Heart left ventricle (tissue), 16 donors: ENCODE measurements at regions not wholly inside any gene's neighbourhood (a gene's known extent, or its start where the extent isn't known, plus 50 kb on each side); places are given as distances from the start of the nearest gene placed in this dataset.
A peak's percentile ranks its signal among the peaks of the same experiment; 100 is the strongest.

Experiments
- ATAC-seq, 4 donors: fragments of 200-7000 bp; cut with Tn5 transposase; one replicate each; pipeline ENCODE4 v1.9.1; 2020 to 2022; ENCODE audit warnings: moderate library complexity in 4 of 4, mild to moderate bottlenecking in 3 of 4, moderate number of reproducible peaks in 1 of 4
- DNase-seq, 5 donors: peaks; one replicate each; pipeline ENCODE4 v3.0.0-alpha.2; 2020
- H3K27ac ChIP-seq, 12 donors: fragments of 200-600 bp; sonication (generic) in 4 of 12; one replicate each; pipeline versions ENCODE4 v1.5.0 to v1.8.0; 2016 to 2022; ENCODE audit warnings: mild to moderate bottlenecking in 2 of 12
- H3K27me3 ChIP-seq, 9 donors: fragments of 200-600 bp; sonication (generic) in 2 of 9; one replicate each; pipeline versions ENCODE4 v1.5.1 to v1.8.0; 2016 to 2022; ENCODE audit warnings: mild to moderate bottlenecking in 3 of 9
- H3K36me3 ChIP-seq, 9 donors: fragments of 200-600 bp; sonication (generic) in 2 of 9; one replicate each; pipeline versions ENCODE4 v1.5.0 to v1.8.0; 2018 to 2022; ENCODE audit warnings: mild to moderate bottlenecking in 2 of 9
- H3K4me1 ChIP-seq, 12 donors: fragments of 200-600 bp; sonication (generic) in 4 of 12; one replicate each; pipeline versions ENCODE4 v1.5.0 to v1.8.0; 2016 to 2022; ENCODE audit warnings: mild to moderate bottlenecking in 3 of 12
- H3K4me3 ChIP-seq, 12 donors: fragments of 200-600 bp; sonication (generic) in 4 of 12; one replicate each; pipeline versions ENCODE4 v1.5.0 to v1.8.0; 2017 to 2022; ENCODE audit warnings: mild to moderate bottlenecking in 9 of 12, moderate library complexity in 4 of 12
- H3K9me3 ChIP-seq, 12 donors: fragments of 200-600 bp; sonication (generic) in 4 of 12; one replicate each; pipeline versions ENCODE4 v1.5.0 to v1.8.0; 2016 to 2022; ENCODE audit warnings: mild to moderate bottlenecking in 1 of 12
- CTCF ChIP-seq, 12 donors: fragments of 200-600 bp; sonication (generic) in 4 of 12; IDR thresholded peaks; one replicate each; pipeline versions ENCODE4 v1.5.0 to v1.8.0; 2018 to 2022; ENCODE audit warnings: antibody characterized with exemption in 12 of 12, mild to moderate bottlenecking in 5 of 12
- POLR2A ChIP-seq, 2 donors: fragments of 450-650 bp; IDR thresholded peaks; one replicate each; pipeline ENCODE4 v1.6.1; 2017; ENCODE audit warnings: antibody characterized with exemption in 2 of 2, mild to moderate bottlenecking in 2 of 2, moderate library complexity in 2 of 2
- WGBS, 4 donors: extraction: QIAGEN DNeasy Blood & Tissue Kit in 2 of 4; methylation state at CpG; one replicate each; pipeline versions ENCODE4 v1.1.5 to v1.1.7; 2013 to 2018; 5-methylcytosine and 5-hydroxymethylcytosine counted together
- intact Hi-C, 10 donors: fragments of 100-400 bp; cut with DNase I; formaldehyde crosslinking; loops; one replicate each; pipeline versions ENCODE4 v1.11.1 to v1.14.2; 2022
- donor health status: ischemic (EF 13 %, LVEDD 7.1; RV severe dilation, severe dysfunction).
- donor health status: healthy with polysubstance abuse.
- donor health status: DM: no; HTN: yes; CAD: no.
- donor health status: DM: no; HTN: no; CAD: no.
- donor health status: ischemic (EF 25% LVEDD 6.9; RV normal size, moderate dysfunction).
- donor health status: ischemic (EF 25% LVEDD 5.7; RV mildly dilated, moderate dysfunction).
- donor health status: healthy.
- donor health status: DM: yes; HTN: yes; CAD: no.
- donor health status: ischemic (EF 35%, LVEDD 5.7; RV mildly dilated, moderate dysfunction).
- donor health status: nonischemic (EF 11% LVEDD 7.7; RV severe dilation, severe dysfunction).
- donor health status: DM: yes; HTN: yes; CAD: no.
- donor health status: PGD.
- donor health status: ischemic (EF 29% LVEDD 5.4; RV normal size, mild dysfunction).
- donor health status: nonischemic (EF 23%, LVEDD 6.1; RV moderate dilation, normal function).

DNA sequence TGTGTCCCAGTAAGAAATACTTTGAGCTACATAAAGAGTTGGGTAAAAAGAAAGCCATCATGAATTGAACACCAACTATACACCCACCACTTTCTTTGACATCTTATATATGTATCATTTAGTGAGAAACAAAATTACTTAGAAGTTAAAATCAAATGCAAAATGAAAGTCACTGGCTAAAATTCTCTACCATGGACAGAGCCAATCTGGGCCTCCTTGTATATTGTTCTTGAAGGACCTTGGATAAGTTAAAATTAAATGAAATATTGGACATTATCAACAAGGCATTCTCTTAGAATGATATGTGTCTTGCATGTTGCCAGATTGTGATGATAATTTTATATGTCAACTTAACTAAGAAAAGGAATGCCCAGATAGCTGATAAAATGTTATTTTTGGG lies 64.2 kb upstream of the CHL1 start:
- intact Hi-C loops = no loop called here
- H3K4me3 ChIP-seq = no peak overlapping the region
- TF ChIP-seq POLR2A (IDR thresholded peaks at IDR 0.05) = no peak
- no peak for TF ChIP-seq CTCF (IDR thresholded peaks at IDR 0.05)
- H3K4me1 ChIP-seq = peaks cover 0 to 4% (median 0%) of the 10 kb centered on the region in 12 donors
- peak overlapping the region in 3 of 12 donors; percentile 9 to 41 (median 30) for H3K27ac ChIP-seq
- ATAC-seq (no peak), DNase-seq (no peak)
- H3K9me3 ChIP-seq = no peaks in the 10 kb centered on the region
- H3K27me3 ChIP-seq = no peaks in the 10 kb centered on the region
- no peaks in the 10 kb centered on the region for H3K36me3 ChIP-seq

DNA sequence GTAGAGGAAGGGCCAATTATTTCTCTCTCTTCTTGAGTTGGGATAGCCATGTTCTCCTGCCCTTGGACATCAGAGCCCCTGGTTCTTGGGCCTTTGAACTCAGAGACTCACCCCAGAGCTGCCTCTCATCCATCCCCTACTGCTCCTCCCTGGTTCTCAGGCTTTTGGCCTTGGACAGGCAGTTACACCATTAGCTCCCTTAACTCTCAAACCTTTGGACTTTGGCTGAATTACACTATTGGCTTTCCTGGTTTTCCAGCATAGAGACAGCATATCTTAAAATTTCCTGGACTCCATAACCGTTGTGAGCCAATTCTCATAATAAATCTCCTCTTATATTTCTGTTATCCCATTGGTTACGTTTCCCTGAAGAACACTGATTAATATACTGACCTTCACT lies 63.7 kb upstream of the CHL1 start:
- TF ChIP-seq CTCF (IDR thresholded peaks at IDR 0.05) (no peak), POLR2A (IDR thresholded peaks at IDR 0.05) (no peak)
- no peaks in the 10 kb centered on the region for H3K9me3 ChIP-seq
- no peak for ATAC-seq
- WGBS, 4 donors = 55 to 70% (median 64%) methylated on average over 2 of the region's 2 CpGs
- no peak overlapping the region for H3K27ac ChIP-seq
- no peaks in the 10 kb centered on the region for H3K27me3 ChIP-seq
- intact Hi-C loops = no loop called here
- H3K4me3 ChIP-seq = no peak overlapping the region
- H3K36me3 ChIP-seq = no peaks in the 10 kb centered on the region
- no peak for DNase-seq
- peaks cover 0 to 4% (median 0%) of the 10 kb centered on the region in 12 donors for H3K4me1 ChIP-seq

DNA sequence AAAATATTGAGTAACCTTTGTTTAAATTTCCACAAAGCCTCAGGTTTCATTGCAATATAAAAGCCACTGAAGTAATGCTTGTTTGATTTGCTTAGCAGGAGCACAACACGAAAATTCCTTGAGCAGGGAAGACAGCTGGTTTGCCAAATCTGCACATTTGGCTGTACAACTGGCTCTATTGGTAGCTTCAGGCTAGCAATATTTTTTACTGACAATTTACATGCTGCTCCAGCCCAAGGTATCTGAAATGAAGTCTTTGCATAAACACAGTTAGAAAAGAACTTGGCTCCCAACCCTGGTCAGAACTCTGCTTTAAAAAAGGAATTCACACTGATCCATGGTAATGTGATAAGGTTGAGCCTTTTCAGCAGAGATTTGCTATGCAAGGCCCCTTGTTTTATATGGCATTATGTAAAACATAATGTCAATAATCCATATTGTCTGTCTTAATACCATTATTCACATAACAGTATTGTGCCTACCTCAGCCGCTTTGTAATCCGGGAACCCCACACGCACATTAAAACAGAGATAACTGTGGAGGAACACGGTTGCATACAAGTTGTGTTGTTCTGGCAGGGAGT lies 55.7 kb upstream of the CHL1 start:
- ATAC-seq (no peak), DNase-seq (no peak)
- Histone ChIP-seq H3K36me3 (no peaks in the 10 kb centered on the region), H3K9me3 (no peaks in the 10 kb centered on the region), H3K4me3 (no peak overlapping the region), H3K27me3 (no peaks in the 10 kb centered on the region), H3K4me1 (no peaks in the 10 kb centered on the region), H3K27ac (no peak overlapping the region)
- 71 to 73% (median 72%) methylated on average over 5 of the region's 5 CpGs for WGBS, 4 donors
- intact Hi-C loops = no loop called here
- no peak for TF ChIP-seq CTCF (IDR thresholded peaks at IDR 0.05)
- TF ChIP-seq POLR2A (IDR thresholded peaks at IDR 0.05) = no peak
